B cell (primary cell): ENCODE measurements at regions not wholly inside any gene's neighbourhood (a gene's known extent, or its start where the extent isn't known, plus 50 kb on each side); places are given as distances from the start of the nearest gene placed in this dataset.
"Not testable (repeated sequence)": the region's sequence is repeated elsewhere in the genome, so short reads cannot be mapped to it uniquely, and the experiment has no call there.

Source experiments
- ATAC-seq: fragments of 200-7000 bp; cut with Tn5 transposase; one replicate; pipeline ENCODE4 v1.10.0; 2021; ENCODE audit warnings: low read depth, mild to moderate bottlenecking, moderate number of reproducible peaks, moderate library complexity
- CTCF ChIA-PET: fragments of 350-600 bp; sonication (Branson Sonifier 250); formaldehyde crosslinking; loops from one replicate; lab custom pipeline; 2021; ENCODE audit warnings: antibody characterized with exemption, inconsistent platforms; lab: Charles Lee
- POLR2A ChIA-PET: fragments of 350-600 bp; sonication (Branson Sonifier 250); formaldehyde crosslinking; loops from one replicate; lab custom pipeline; 2021; ENCODE audit warnings: antibody characterized with exemption; lab: Charles Lee
- DNase-seq: peaks from one replicate; pipeline ENCODE4 v3.0.0; 2013
- H2AFZ ChIP-seq: 2 replicates; pipeline ENCODE4 v1.6.1; 2012; ENCODE audit warnings: mild to moderate bottlenecking, low read depth, low read length; ENCODE audit not compliant: insufficient read depth, poor library complexity, severe bottlenecking
- H3K27ac ChIP-seq, 2 donors: 1 replicate in 1 of 2; 2 replicates in 1 of 2; pipeline ENCODE4 v1.5.1; 2012 to 2013; ENCODE audit warnings: low read length in 2 of 2, mild to moderate bottlenecking in 2 of 2, moderate library complexity in 1 of 2
- H3K27me3 ChIP-seq, 4 experiments: fragments of 200-600 bp in 1 of 4; sonication (generic) in 1 of 4; replicated peaks in 1 of 4; 1 replicate in 2 of 4; 2 replicates in 2 of 4; pipeline versions ENCODE4 v1.6.1 to v1.7.0; 2013 to 2016; ENCODE audit warnings: low read length in 3 of 4, mild to moderate bottlenecking in 2 of 4, mixed read lengths in 1 of 4, moderate library complexity in 1 of 4; ENCODE audit not compliant: insufficient read depth in 4 of 4, control insufficient read depth in 3 of 4; ENCODE audit errors: control extremely low read depth in 1 of 4
- H3K36me3 ChIP-seq, 2 experiments: replicated peaks in 1 of 2; 1 replicate in 1 of 2; 2 replicates in 1 of 2; pipeline versions ENCODE4 v1.6.1 to v1.7.1; 2013; ENCODE audit warnings: low read length in 1 of 2; ENCODE audit not compliant: insufficient read depth in 2 of 2, control insufficient read depth in 1 of 2; ENCODE audit errors: control extremely low read depth in 1 of 2, extremely low read depth in 1 of 2
- H3K4me1 ChIP-seq, 2 donors: fragments of 200-600 bp in 1 of 2; sonication (generic) in 1 of 2; 1 replicate in 1 of 2; 2 replicates in 1 of 2; pipeline versions ENCODE4 v1.5.1 to v1.6.1; 2013 to 2017; ENCODE audit warnings: low read length in 2 of 2; ENCODE audit not compliant: control insufficient read depth in 2 of 2, insufficient read depth in 2 of 2
- H3K4me2 ChIP-seq: replicated peaks from 2 replicates; pipeline ENCODE3; 2012; ENCODE audit warnings: mild to moderate bottlenecking, low read depth, low read length; ENCODE audit not compliant: poor library complexity, severe bottlenecking
- H3K4me3 ChIP-seq, 5 experiments: fragments of 200-600 bp in 1 of 5; sonication (generic) in 1 of 5; 1 replicate in 3 of 5; 2 replicates in 2 of 5; pipeline versions ENCODE4 v1.5.1 to v1.7.0; 2011 to 2016; ENCODE audit warnings: low read length in 4 of 5, mild to moderate bottlenecking in 4 of 5, low read depth in 2 of 5, control low read depth in 1 of 5, moderate library complexity in 1 of 5; ENCODE audit not compliant: insufficient read depth in 1 of 5; ENCODE audit errors: control extremely low read depth in 1 of 5, extremely low read depth in 1 of 5
- H3K79me2 ChIP-seq: fragments of 200-600 bp; sonication (generic); one replicate; pipeline ENCODE4 v1.6.0; 2016; ENCODE audit warnings: low read length; ENCODE audit not compliant: control insufficient read depth, insufficient read depth
- H3K9ac ChIP-seq: fragments of 200-600 bp; sonication (generic); 2 replicates; pipeline ENCODE4 v1.6.1; 2017; ENCODE audit warnings: mild to moderate bottlenecking, low read length, moderate library complexity
- H3K9me3 ChIP-seq, 3 donors: one replicate each; pipeline versions ENCODE4 v1.6.1 to v1.7.1; 2013; ENCODE audit warnings: low read length in 2 of 3; ENCODE audit not compliant: control insufficient read depth in 2 of 3, insufficient read depth in 1 of 3; ENCODE audit errors: control extremely low read depth in 1 of 3
- H4K20me1 ChIP-seq: 2 replicates; pipeline ENCODE4 v1.6.0; 2012; ENCODE audit warnings: mild to moderate bottlenecking, low read length; ENCODE audit not compliant: insufficient read depth, control insufficient read depth, poor library complexity, severe bottlenecking
- H3K27ac Mint-ChIP-seq: one replicate; pipeline ENCODE4 v1.8.0; 2021; ENCODE audit warnings: mixed read lengths
- H3K27me3 Mint-ChIP-seq: one replicate; pipeline ENCODE4 v1.8.0; 2021; ENCODE audit warnings: mixed read lengths
- H3K4me1 Mint-ChIP-seq: one replicate; pipeline ENCODE4 v1.8.0; 2021; ENCODE audit warnings: mixed read lengths
- H3K4me3 Mint-ChIP-seq: one replicate; pipeline ENCODE4 v1.8.0; 2021; ENCODE audit warnings: mixed read lengths
- H3K9me3 Mint-ChIP-seq: one replicate; pipeline ENCODE4 v1.8.0; 2022; ENCODE audit warnings: mixed read lengths; ENCODE audit not compliant: insufficient read depth
- WGBS: methylation state at CpG from one replicate; pipeline ENCODE4 v1.1.5; 2013; ENCODE audit warnings: missing lambda C conversion rate; ENCODE audit not compliant: insufficient coverage; 5-methylcytosine and 5-hydroxymethylcytosine counted together
- intact Hi-C: fragments of 100-400 bp; cut with micrococcal nuclease; formaldehyde crosslinking; loops from one replicate; pipeline ENCODE4 v1.10.0; 2022

DNA sequence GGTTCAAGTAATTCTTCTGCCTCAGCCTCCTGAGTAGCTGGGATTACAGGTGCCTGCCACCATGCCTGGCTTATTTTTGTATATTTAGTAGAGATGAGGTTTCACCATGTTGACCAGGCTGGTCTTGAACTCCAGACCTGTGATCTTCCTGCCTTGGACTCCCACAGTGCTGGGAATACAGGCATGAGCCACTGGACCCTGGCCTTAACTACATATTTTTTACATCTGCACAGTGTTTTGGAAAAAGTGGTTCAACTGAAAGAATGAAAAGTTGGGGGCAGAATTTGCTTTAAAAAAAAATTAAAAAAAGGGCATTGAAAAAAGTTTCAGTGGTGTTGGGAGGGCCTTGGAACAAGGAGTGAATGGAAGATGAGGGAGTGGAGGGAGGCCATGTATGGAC is 88.9 kb upstream of the TPTE start:
- H3K27me3 ChIP-seq, H4K20me1 ChIP-seq, H2AFZ ChIP-seq, H3K9ac ChIP-seq, H3K4me1 ChIP-seq, H3K9me3 Mint-ChIP-seq, DNase-seq, H3K36me3 ChIP-seq, H3K27ac ChIP-seq, H3K4me2 ChIP-seq, H3K27me3 Mint-ChIP-seq, H3K4me3 Mint-ChIP-seq, POLR2A ChIA-PET, H3K27ac Mint-ChIP-seq, H3K4me3 ChIP-seq, H3K4me1 Mint-ChIP-seq, intact Hi-C loops, CTCF ChIA-PET, H3K79me2 ChIP-seq, ATAC-seq: not testable (repeated sequence)
- H3K9me3 ChIP-seq, result peaks cover 0 to 21% (median 15%) of the 10 kb centered on the region in 3 donors

DNA sequence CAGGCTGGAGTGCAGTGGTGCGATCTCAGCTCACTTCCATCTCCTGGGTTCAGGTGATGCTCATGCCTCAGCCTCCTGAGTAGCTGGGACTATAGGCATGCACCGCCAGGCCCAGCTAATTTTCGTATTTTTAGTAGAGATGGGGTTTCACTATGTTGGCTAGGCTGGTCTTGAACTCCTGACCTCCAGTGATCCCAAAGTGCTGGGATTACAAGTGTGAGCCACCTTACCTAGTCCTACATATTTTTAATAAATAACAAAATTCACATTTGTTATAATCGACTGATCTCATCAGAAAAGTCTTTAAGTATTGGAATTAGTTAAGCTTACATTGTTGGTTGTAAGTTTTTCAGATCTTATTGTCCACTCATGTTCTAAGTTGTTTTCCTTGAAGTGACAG is 83.4 kb upstream of the TPTE start:
- 61% methylated on average over 3 of the region's 4 CpGs for WGBS
- H2AFZ ChIP-seq, H3K4me3 ChIP-seq, H3K4me1 ChIP-seq, H3K27ac Mint-ChIP-seq, H3K4me2 ChIP-seq, H3K36me3 ChIP-seq, H3K9ac ChIP-seq, DNase-seq, intact Hi-C loops, H3K4me3 Mint-ChIP-seq, ATAC-seq, POLR2A ChIA-PET, H3K27me3 ChIP-seq, H4K20me1 ChIP-seq, H3K79me2 ChIP-seq, H3K9me3 Mint-ChIP-seq, H3K4me1 Mint-ChIP-seq, H3K27me3 Mint-ChIP-seq, CTCF ChIA-PET, H3K27ac ChIP-seq: not testable (repeated sequence)
- peaks cover 0 to 21% (median 9%) of the 10 kb centered on the region in 3 donors for H3K9me3 ChIP-seq

DNA sequence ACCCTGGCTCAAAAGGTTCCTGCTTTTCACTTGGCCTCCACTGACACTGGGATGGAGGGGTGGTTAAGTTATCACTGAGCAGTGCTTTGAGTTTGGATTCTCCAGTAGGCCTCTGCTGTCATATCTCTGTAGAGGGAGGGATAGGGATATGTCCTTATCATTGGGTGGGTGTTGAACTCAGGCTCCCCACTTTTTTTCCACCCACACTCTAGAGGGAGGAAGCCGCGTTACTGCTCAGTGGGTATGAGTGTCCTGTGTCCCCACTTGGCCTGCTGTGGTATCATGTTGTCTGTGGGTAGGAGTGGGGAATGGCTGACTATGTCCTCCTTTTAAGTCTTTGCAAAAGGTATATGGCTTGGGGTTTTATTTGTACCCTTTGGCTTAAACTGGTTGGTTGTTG is 80.7 kb upstream of the TPTE start:
- H3K4me3 Mint-ChIP-seq, H3K4me1 Mint-ChIP-seq, CTCF ChIA-PET, H3K27me3 Mint-ChIP-seq, H3K27me3 ChIP-seq, H3K4me3 ChIP-seq, H3K27ac ChIP-seq, H3K4me2 ChIP-seq, H2AFZ ChIP-seq, H3K9ac ChIP-seq, H3K27ac Mint-ChIP-seq, H3K79me2 ChIP-seq, DNase-seq, ATAC-seq, POLR2A ChIA-PET, H3K4me1 ChIP-seq, H3K36me3 ChIP-seq, H4K20me1 ChIP-seq, H3K9me3 Mint-ChIP-seq, intact Hi-C loops: not testable (repeated sequence)
- WGBS, result no CpG with 5 or more reads among the region's 2 CpGs
- peaks cover 1 to 24% (median 9%) of the 10 kb centered on the region in 3 donors for H3K9me3 ChIP-seq

DNA sequence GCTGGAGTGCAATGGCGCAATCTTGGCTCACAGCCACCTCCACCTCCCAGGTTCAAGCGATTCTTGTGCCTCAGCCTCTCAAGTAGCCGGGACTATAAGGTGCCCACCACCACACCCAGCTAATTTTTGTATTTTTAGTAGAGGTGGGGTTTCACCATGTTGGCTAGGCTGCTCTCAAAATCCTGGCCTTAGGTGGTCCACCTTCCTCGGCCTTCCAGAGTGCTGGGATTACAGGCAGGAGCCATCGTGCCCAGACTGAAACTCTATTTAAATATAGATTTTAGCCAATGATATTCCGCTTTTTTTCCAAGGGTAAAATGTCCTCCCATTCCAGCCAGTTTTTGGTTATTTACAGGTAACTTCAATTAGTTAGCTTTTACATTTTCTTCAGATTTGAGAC is 79.4 kb upstream of the TPTE start:
- H4K20me1 ChIP-seq, H3K9me3 Mint-ChIP-seq, ATAC-seq, POLR2A ChIA-PET, H3K4me3 Mint-ChIP-seq, DNase-seq, H3K27ac ChIP-seq, H3K9ac ChIP-seq, H2AFZ ChIP-seq, H3K79me2 ChIP-seq, H3K4me3 ChIP-seq, H3K4me1 Mint-ChIP-seq, intact Hi-C loops, H3K27me3 ChIP-seq, H3K27me3 Mint-ChIP-seq, CTCF ChIA-PET, H3K27ac Mint-ChIP-seq, H3K4me2 ChIP-seq, H3K36me3 ChIP-seq, H3K4me1 ChIP-seq: not testable (repeated sequence)
- H3K9me3 ChIP-seq, result peaks cover 1 to 24% (median 9%) of the 10 kb centered on the region in 3 donors
- WGBS, result no CpG with 5 or more reads among the region's 6 CpGs
